Posterior vena cava (tissue), 2 donors: ENCODE measurements at regions not wholly inside any gene's neighbourhood (a gene's known extent, or its start where the extent isn't known, plus 50 kb on each side); places are given as distances from the start of the nearest gene placed in this dataset.
"Not testable (repeated sequence)": the region's sequence is repeated elsewhere in the genome, so short reads cannot be mapped to it uniquely, and the experiment has no call there.

Source experiments
- DNase-seq: peaks from one replicate; pipeline ENCODE4 v3.0.0-alpha.2; 2020; ENCODE audit warnings: low spot score
- intact Hi-C, 2 donors: fragments of 100-400 bp; cut with DNase I; formaldehyde crosslinking; loops; one replicate each; pipeline versions ENCODE4 v1.14.1 to v1.14.2; 2022 to 2023
- donor health status: DM: yes; HTN: yes; CAD: no.
- donor health status: DM: yes; HTN: yes; CAD: no.

GRCh38 chr2:58633613-58634365 lies 392.7 kb upstream of the FANCL start:
- intact Hi-C loops: no loop called here
- DNase-seq: no peak

GRCh38 chr2:58631986-58632385 lies 390.9 kb upstream of the FANCL start:
- DNase-seq: no peak
- intact Hi-C loops: no loop called here

- intact Hi-C loops: no loop called here
Observed at GRCh38 chr2:58629545-58630119, 388.5 kb upstream of the FANCL start.

GRCh38 chr2:58620896-58621295 lies 379.8 kb upstream of the FANCL start:
- no peak for DNase-seq
- intact Hi-C loops: no loop called here

More at GRCh38 chr2:58629545-58630119, 388.5 kb upstream of the FANCL start:
- DNase-seq: no peak

GRCh38 chr2:58620093-58620492 lies 379.0 kb upstream of the FANCL start:
- no peak for DNase-seq
- intact Hi-C loops: no loop called here

- intact Hi-C loops: no loop called here
- DNase-seq: no peak
Observed at GRCh38 chr2:58616961-58617360, 375.8 kb upstream of the FANCL start.

- intact Hi-C loops: no loop called here
Observed at GRCh38 chr2:58614219-58614618, 373.1 kb upstream of the FANCL start.

GRCh38 chr2:58612973-58613372 lies 371.8 kb upstream of the FANCL start:
- DNase-seq: no peak
- intact Hi-C loops: no loop called here

More at GRCh38 chr2:58614219-58614618, 373.1 kb upstream of the FANCL start:
- DNase-seq: no peak

GRCh38 chr2:58609326-58609725 lies 368.2 kb upstream of the FANCL start:
- DNase-seq: no peak
- intact Hi-C loops: no loop called here

- no peak for DNase-seq
- intact Hi-C loops: no loop called here
Observed at GRCh38 chr2:58608146-58608545, 367.0 kb upstream of the FANCL start.

GRCh38 chr2:58607448-58607847 lies 366.3 kb upstream of the FANCL start:
- intact Hi-C loops: no loop called here
- DNase-seq: no peak

GRCh38 chr2:58606799-58607198 lies 365.7 kb upstream of the FANCL start:
- intact Hi-C loops: no loop called here
- DNase-seq: no peak

GRCh38 chr2:58604096-58604495 lies 363.0 kb upstream of the FANCL start:
- DNase-seq: no peak
- intact Hi-C loops: no loop called here

- intact Hi-C loops: no loop called here
- DNase-seq: no peak
Observed at GRCh38 chr2:58601017-58601416, 359.9 kb upstream of the FANCL start.

- DNase-seq: no peak
- intact Hi-C loops: no loop called here
Observed at GRCh38 chr2:58598171-58598570, 357.0 kb upstream of the FANCL start.

- DNase-seq: no peak
- intact Hi-C loops: no loop called here
Observed at GRCh38 chr2:58595714-58596113, 354.6 kb upstream of the FANCL start.

- intact Hi-C loops: no loop called here
- DNase-seq: no peak
Observed at GRCh38 chr2:58594762-58595161, 353.6 kb upstream of the FANCL start.

GRCh38 chr2:58594175-58594574 lies 353.1 kb upstream of the FANCL start:
- intact Hi-C loops: no loop called here

GRCh38 chr2:58586178-58586577 lies 345.1 kb upstream of the FANCL start:
- DNase-seq, intact Hi-C loops: not testable (repeated sequence)

More at GRCh38 chr2:58594175-58594574, 353.1 kb upstream of the FANCL start:
- DNase-seq: no peak

GRCh38 chr2:58585233-58585632 lies 344.1 kb upstream of the FANCL start:
- intact Hi-C loops: no loop called here
- DNase-seq: no peak

GRCh38 chr2:58584606-58585118 lies 343.5 kb upstream of the FANCL start:
- DNase-seq: no peak
- intact Hi-C loops: no loop called here
